Muscle layer of colon (tissue), 2 donors: ENCODE measurements at regions not wholly inside any gene's neighbourhood (a gene's known extent, or its start where the extent isn't known, plus 50 kb on each side); places are given as distances from the start of the nearest gene placed in this dataset.
"Not testable (repeated sequence)": the region's sequence is repeated elsewhere in the genome, so short reads cannot be mapped to it uniquely, and the experiment has no call there.

Source experiments
- H3K27ac ChIP-seq: one replicate; pipeline ENCODE4 v1.7.0; 2013; ENCODE audit warnings: low read depth, mild to moderate bottlenecking, low read length, moderate library complexity
- H3K27me3 ChIP-seq, 2 donors: one replicate each; pipeline ENCODE4 v1.7.0; 2013; ENCODE audit warnings: low read length in 2 of 2, mild to moderate bottlenecking in 2 of 2; ENCODE audit not compliant: insufficient read depth in 2 of 2, control insufficient read depth in 1 of 2
- H3K36me3 ChIP-seq: one replicate; pipeline ENCODE4 v1.7.0; 2013; ENCODE audit warnings: mild to moderate bottlenecking, low read length; ENCODE audit not compliant: insufficient read depth
- H3K4me1 ChIP-seq: one replicate; pipeline ENCODE4 v1.7.0; 2013; ENCODE audit warnings: mild to moderate bottlenecking, low read length; ENCODE audit not compliant: insufficient read depth
- H3K4me3 ChIP-seq, 2 donors: one replicate each; pipeline ENCODE4 v1.7.0; 2013; ENCODE audit warnings: low read length in 2 of 2, low read depth in 1 of 2, mild to moderate bottlenecking in 1 of 2, moderate library complexity in 1 of 2
- H3K9ac ChIP-seq: one replicate; pipeline ENCODE4 v1.7.0; 2013; ENCODE audit warnings: low read length
- H3K9me3 ChIP-seq: one replicate; pipeline ENCODE4 v1.7.0; 2013; ENCODE audit warnings: mild to moderate bottlenecking, low read length
- donor health status: abdominal sarcoma.
- donor health status: Adenocarcinoma of cecum.

DNA sequence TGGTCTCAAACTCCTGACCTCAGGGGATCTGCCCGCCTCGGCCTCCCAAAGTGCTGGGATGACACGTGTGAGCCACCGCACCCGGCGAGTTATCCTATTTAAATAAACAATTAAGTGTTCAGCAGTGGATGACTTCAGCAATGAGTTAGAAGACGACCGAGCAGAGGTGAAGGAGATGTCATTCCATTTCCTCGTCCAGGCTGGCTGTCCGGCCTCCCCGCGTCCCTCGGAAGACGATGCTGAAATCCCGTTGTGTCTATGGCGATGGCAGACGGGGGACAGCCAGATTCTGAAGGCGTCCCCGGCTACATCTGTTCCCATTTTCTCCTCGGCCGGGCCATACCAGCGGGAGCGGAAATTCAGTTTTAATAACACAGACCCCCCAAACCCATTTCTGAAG lies 209.8 kb downstream of the CRLF2 start:
- Histone ChIP-seq H3K4me3 (no peak overlapping the region), H3K36me3 (no peaks in the 10 kb centered on the region), H3K9ac (no peak overlapping the region), H3K4me1 (no peaks in the 10 kb centered on the region), H3K9me3 (no peaks in the 10 kb centered on the region), H3K27ac (no peak overlapping the region), H3K27me3 (no peaks in the 10 kb centered on the region)

DNA sequence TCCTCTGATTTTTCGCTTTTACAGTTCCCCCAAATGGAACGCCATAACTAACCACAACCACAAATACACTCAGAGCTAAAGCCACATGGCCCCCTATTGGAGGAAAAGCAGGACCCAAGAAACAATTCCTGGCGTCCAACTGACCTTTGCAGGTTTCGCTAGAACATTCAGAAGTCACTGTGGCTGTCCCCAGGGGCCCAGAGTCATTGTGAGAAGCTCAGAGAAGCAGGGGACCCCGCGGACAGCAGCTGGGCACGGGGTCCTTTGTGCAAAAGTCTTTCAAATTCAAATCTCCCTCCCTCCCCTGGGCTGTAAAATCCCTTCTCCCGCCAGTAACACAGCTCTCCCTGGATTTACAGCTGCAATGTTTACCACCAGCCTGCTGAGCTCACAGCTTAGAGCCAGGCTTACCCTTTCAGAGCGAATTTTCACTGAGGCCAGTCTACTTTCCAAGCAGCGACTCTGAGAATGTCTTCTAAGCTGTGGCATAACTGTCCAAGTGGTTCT lies 214.8 kb downstream of the CRLF2 start:
- no peaks in the 10 kb centered on the region for H3K27me3 ChIP-seq
- H3K4me1 ChIP-seq = no peaks in the 10 kb centered on the region
- no peak overlapping the region for H3K4me3 ChIP-seq
- H3K27ac ChIP-seq = no peak overlapping the region
- no peaks in the 10 kb centered on the region for H3K9me3 ChIP-seq
- H3K9ac ChIP-seq = no peak overlapping the region
- H3K36me3 ChIP-seq = no peaks in the 10 kb centered on the region

DNA sequence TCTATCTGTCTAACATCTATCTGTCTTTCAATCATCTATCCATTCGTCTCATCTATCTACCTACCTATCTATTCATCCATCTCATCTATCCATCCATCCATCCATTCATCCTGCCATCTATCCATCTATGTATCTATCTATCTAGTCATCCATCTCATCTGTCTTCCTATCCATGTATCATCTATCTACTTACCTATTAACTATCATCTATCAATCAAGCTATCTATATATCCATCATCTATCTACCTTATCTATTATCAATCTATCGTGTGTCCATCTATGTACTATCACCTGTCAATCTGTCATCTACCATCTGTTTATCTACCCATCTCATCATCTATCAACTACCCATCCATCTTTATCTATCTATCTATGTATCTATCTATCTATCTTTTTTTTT lies 217.7 kb downstream of the CRLF2 start:
- no peak overlapping the region for H3K27ac ChIP-seq
- H3K4me1 ChIP-seq = no peaks in the 10 kb centered on the region
- no peaks in the 10 kb centered on the region for H3K27me3 ChIP-seq
- H3K9me3 ChIP-seq = no peaks in the 10 kb centered on the region
- H3K4me3 ChIP-seq = no peak overlapping the region
- H3K36me3 ChIP-seq = no peaks in the 10 kb centered on the region
- no peak overlapping the region for H3K9ac ChIP-seq

DNA sequence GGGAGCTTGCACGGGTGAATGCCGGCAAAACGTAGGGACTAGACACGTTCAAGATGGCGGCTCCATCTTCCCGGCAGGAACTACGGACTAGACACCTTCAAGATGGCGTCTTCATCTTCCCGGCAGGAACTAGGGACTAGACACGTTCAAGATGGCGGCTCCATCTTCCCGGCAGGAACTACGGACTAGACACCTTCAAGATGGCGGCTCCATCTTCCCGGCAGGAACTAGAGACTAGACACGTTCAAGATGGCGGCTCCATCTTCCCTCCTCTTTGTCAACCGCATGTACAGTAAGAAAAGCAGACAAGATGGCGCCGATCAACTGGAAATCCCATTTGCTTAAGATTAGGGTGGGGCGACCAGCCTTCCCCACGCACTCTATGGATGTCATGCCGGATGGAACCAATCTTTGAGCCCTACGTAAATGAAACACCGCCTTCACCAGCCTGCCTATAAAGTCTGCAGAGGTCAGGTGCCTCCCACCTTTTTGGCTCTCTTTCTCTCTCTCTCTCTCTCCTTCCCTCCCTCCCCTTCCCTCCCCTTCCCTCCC lies 222.4 kb downstream of the CRLF2 start:
- Histone ChIP-seq H3K36me3 (no peaks in the 10 kb centered on the region), H3K4me3 (peak overlapping the region; percentile 32 to 47), H3K9me3 (no peaks in the 10 kb centered on the region), H3K4me1 (no peaks in the 10 kb centered on the region), H3K9ac (no peak overlapping the region), H3K27ac (no peak overlapping the region), H3K27me3 (no peaks in the 10 kb centered on the region)

DNA sequence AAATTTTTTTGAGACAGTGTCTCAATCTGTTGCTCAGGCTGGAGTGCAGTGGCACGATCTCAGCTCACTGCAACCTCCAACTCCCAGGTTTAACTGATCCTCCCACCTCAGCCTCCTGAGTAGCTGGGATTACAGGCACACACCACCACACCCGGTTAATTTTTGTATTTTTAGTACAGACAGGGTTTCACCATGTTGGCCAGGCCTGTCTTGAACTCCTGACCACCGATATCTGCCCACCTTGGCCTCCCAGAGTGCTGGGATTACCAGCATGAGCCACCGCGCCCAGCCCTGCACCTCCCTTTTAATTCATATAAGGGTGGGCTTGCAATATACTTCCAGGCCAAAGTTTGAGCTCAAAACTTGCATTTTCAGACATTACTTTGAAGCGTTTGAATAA lies 223.9 kb downstream of the CRLF2 start:
- H3K27me3 ChIP-seq, H3K4me1 ChIP-seq, H3K9me3 ChIP-seq, H3K36me3 ChIP-seq, H3K27ac ChIP-seq, H3K9ac ChIP-seq, H3K4me3 ChIP-seq: not testable (repeated sequence)

DNA sequence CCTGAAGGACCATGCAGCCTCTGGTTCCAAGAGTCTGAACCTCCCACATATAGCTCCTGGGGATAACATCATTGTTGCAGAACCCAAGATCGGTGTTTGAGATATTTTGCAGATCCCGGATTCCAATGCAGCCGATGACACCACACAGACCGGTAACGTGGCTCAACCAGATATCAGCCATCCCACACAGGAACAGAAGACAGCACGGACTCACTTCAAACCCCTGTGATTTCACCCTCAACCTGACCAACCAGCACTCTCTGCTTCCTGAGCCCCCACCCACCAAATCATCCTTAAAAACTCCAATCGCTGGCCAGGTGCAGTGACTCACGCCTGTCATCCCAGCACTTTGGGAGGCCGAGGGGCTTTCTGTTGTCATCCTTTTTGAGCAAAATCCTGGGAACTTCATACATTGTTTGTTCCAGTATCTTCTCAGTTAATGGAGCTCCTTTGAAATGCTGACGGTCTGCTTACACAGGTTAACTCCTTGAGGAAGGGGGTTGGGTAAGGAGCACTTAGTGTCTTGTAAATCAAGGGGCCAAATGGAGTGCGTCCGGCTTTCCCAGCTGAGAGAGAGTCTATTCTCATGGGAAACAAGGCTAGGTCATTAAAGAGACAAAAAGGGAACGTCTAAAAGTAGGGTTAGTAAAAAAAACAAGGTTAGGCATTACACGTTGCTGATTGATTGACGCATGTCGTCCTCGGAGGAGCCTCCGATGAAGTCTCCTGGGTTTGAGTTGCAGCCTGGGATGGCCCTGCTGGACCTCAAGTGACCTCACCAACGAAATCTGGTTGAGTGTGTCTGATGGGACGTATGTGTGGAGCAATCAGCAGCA lies 230.4 kb downstream of the CRLF2 start:
- no peak overlapping the region for H3K27ac ChIP-seq
- H3K36me3 ChIP-seq = no peaks in the 10 kb centered on the region
- no peaks in the 10 kb centered on the region for H3K4me1 ChIP-seq
- no peaks in the 10 kb centered on the region for H3K9me3 ChIP-seq
- H3K27me3 ChIP-seq = peaks cover 0 to 13% of the 10 kb centered on the region in 2 donors
- H3K4me3 ChIP-seq = no peak overlapping the region
- H3K9ac ChIP-seq = no peak overlapping the region

DNA sequence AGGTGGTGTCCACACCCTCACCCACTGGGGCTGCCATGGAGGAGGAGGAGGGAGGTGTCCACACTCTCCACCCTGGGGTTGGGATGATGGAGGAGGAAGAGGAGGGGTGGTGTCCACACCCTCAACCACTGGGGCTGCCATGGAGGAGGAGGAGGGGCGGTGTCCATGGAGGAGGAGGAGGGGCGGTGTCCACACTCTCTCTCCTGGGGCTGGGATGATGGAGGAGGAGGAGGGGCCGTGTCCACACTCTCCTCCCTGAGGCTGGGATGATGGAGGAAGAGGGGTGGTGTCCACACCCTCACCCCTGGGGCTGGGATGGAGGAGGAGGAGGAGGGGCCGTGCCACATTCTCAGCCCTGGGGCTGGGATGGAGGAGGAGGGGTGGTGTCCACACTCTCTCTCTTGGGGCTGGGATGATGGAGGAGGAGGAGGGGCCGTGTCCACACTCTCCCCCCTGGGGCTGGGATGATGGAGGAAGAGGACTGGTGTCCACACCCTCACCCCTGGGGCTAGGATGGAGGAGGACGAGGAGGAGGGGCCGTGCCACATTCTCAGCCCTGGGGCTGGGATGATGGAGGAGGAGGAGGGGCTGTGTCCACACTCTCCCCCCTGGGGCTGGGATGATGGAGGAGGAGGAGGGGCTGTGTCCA lies 231.7 kb downstream of the CRLF2 start:
- H3K9ac ChIP-seq = no peak overlapping the region
- H3K36me3 ChIP-seq = no peaks in the 10 kb centered on the region
- peaks cover 0 to 13% of the 10 kb centered on the region in 2 donors for H3K27me3 ChIP-seq
- H3K9me3 ChIP-seq = no peaks in the 10 kb centered on the region
- H3K4me3 ChIP-seq = no peak overlapping the region
- no peak overlapping the region for H3K27ac ChIP-seq
- H3K4me1 ChIP-seq = no peaks in the 10 kb centered on the region

DNA sequence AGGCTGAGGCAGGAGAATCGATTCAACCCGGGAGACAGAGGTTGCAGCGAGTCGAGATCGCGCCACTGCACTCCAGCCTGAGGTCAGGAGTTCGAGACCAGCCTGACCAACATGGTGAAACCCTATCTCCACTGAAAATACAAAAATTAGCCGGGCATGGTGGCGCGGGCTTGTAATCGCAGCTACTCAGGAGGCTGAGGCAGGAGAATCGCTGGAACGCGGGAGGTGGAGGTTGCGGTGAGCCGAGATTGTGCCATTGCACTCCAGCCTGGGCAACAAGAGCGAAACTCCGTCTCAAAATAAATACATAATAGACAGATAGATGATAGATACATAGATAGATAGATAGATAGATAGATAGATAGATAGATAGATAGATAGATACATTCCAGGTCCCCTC lies 233.3 kb downstream of the CRLF2 start:
- H3K27ac ChIP-seq, H3K4me3 ChIP-seq, H3K9me3 ChIP-seq, H3K9ac ChIP-seq, H3K4me1 ChIP-seq, H3K36me3 ChIP-seq: not testable (repeated sequence)
- peaks cover 0 to 13% of the 10 kb centered on the region in 2 donors for H3K27me3 ChIP-seq

DNA sequence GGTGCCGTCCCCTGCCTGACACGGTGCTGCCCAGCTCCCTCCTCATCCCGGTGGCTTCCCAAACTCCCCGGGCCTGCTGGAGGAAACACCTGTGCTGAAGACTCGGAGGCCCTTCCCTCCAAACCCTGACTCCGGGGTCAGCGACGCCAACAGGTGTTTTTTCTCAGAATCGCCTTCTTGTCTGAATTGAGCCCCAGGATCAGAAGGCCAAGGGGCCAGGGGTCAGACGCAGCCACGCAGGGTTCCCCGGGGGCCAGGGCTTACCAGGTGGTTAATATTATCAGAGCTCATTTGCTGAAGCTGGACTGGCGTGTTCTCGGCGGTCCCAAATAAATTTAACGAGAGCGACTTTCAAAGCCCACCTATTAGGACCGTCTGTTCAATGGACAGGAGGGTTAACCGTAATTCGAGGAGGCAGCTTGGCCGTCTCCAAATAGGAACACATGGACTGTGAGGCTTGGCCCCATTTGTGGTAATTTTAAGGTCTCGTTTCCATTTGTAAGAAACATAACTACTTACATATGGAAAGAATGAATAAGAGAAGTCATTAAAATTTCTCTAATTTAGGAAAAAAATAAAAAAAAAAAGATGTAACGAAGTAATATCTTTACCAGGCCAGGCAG lies 239.3 kb downstream of the CRLF2 start:
- no peaks in the 10 kb centered on the region for H3K36me3 ChIP-seq
- H3K9ac ChIP-seq = no peak overlapping the region
- H3K4me1 ChIP-seq = no peaks in the 10 kb centered on the region
- no peak overlapping the region for H3K27ac ChIP-seq
- H3K9me3 ChIP-seq = no peaks in the 10 kb centered on the region
- H3K27me3 ChIP-seq = no peaks in the 10 kb centered on the region
- H3K4me3 ChIP-seq = no peak overlapping the region

DNA sequence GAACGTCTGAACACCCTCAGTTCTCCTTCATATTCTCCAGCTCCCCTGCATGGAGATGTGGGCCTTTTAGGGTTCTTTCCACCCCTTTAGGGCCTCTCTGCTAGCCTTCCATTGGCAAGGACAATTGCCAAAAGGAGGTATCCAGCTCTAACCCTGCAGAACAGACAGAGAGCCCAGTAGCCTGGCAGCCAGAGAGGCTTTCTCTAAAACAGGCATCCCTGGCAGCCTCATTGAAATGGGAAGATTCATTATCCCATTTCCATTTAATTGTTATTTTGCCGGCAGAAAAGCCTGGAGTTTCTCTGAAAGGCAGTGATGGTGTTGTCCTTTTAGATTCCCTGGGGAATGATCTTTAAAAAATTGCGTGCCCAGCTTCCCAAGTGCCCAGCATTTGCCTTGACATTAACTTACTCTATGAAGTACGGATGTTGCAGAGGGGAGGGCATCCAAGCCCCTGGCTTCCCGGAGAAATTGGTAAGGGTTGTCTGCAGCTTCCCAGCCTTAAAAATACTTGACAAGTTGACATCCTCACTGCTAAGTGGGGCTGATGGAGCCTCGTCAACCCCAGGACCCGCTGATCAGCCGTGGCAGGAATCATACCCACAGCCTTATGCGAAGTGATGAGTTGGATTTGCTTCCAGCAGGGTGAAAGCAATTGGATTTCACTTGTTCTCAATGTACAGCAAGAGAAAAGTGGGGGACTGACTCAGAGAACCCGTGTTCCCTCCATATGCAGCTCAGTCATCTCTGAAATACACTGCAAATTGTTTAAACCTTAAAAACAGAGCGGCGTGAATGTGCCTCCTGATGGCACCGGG lies 244.1 kb downstream of the CRLF2 start:
- H3K9ac ChIP-seq = no peak overlapping the region
- H3K9me3 ChIP-seq = no peaks in the 10 kb centered on the region
- H3K4me3 ChIP-seq = no peak overlapping the region
- no peaks in the 10 kb centered on the region for H3K4me1 ChIP-seq
- H3K27ac ChIP-seq = no peak overlapping the region
- no peaks in the 10 kb centered on the region for H3K27me3 ChIP-seq
- H3K36me3 ChIP-seq = no peaks in the 10 kb centered on the region
